CD4-positive, alpha-beta T cell treated with Interleukin-6 for 4 hours (primary cell): ENCODE measurements at regions not wholly inside any gene's neighbourhood (a gene's known extent, or its start where the extent isn't known, plus 50 kb on each side); places are given as distances from the start of the nearest gene placed in this dataset.

Experiments used
- DNase-seq: peaks from one replicate; pipeline ENCODE4 v3.0.0-alpha.2; 2020; ENCODE audit warnings: mixed read lengths

DNA sequence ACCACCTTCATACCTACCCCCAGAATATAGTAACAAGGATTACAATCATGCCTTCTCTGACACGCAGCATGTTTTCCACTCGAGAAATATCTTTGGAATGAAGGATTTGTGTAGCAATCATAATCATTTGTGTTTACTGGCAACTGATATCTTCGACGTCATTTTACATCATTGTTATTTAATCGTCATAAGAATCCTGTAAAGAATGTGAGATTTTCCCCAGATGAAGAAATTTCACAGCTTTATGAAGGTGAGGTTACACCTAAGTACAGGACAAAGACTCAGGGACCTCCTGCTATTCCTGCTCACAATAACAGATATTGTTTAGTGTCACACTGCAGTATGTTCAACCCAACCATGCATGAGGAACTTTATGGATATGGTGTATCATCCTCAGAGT is 198.2 kb upstream of the LDB2 start:
- DNase-seq: no peak

GRCh38 chr4:17095771-17096170 is 197.3 kb upstream of the LDB2 start:
- no peak for DNase-seq

GRCh38 chr4:17094876-17095210 is 196.4 kb upstream of the LDB2 start:
- DNase-seq: no peak

DNA sequence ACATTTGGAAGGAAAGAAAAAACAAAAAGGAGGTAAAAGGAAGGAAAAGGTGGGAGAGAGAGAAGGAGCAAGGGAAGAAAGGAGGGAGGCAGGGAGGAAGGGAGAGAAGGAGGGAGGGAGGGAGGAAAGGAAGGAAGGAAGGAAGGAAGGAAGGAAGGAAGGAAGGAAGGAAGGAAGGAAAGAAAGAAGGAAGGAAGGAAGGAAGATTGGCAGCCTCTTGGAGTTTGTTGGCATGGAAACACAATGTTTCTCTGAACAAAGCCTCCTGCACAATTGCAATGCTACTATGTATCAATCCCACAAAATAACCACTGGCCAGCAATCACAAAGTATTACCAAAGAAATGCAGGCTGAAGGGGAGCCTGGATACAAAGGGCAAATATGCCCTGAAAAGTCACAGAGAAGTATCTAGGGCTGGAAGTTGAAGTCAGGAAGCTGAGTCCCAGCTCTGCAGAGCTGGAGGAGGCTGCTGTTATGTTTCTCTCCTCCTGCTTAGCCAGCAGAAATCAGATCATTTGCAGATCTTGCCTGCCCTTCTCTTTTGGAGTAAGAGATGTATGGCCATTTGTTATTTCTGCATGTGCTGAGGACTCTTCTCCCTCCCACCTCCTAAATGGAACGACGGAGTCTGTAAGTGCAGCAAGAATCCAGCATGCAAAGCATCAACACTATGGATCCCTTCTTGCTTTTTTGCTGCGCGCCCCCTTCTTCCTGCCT is 195.9 kb upstream of the LDB2 start:
- DNase-seq: no peak

GRCh38 chr4:17093481-17093880 is 195.0 kb upstream of the LDB2 start:
- DNase-seq: no peak

- no peak for DNase-seq
These were observed 194.4 kb upstream of the LDB2 start for GRCh38 chr4:17092736-17093437.

DNA sequence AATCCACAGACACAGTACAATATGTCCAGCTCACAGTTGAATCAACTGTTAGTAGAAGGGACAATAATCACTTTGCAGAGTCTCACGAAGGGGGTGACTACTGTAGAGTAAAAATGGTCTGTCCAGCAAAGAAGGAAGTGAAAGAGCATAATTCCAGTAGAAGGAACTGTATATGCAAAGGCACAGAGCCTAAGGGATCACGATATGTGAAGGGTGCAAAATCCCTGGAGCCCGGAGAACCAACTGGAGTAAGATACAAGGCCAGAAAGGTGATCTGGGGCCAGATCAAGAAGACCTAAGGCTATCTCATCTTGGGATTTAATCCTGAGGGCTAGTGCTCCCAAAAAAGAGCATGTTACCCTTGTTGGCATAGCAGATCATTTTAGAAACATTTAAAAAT is 192.7 kb upstream of the LDB2 start:
- DNase-seq: no peak

GRCh38 chr4:17090063-17090462 is 191.6 kb upstream of the LDB2 start:
- DNase-seq: no peak

DNA sequence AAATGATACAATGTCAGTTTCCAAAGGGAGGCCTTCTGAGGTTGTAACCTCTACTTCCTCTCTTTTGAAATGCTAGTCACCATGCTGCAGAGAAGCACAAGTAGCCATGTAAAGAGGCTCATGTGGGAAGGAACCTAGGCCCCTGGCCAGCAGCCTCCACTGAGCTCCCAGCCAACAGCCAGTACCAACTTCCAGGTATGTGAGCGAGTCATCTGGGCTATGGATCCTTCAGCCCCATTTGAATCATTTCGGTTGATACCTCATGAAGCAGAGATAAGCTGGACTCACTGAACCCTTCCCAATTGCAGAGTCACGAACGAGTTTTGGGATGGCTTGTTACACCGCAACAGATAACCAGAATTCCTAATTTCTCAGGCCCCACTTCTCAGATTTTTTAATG is 187.0 kb upstream of the LDB2 start:
- no peak for DNase-seq

DNA sequence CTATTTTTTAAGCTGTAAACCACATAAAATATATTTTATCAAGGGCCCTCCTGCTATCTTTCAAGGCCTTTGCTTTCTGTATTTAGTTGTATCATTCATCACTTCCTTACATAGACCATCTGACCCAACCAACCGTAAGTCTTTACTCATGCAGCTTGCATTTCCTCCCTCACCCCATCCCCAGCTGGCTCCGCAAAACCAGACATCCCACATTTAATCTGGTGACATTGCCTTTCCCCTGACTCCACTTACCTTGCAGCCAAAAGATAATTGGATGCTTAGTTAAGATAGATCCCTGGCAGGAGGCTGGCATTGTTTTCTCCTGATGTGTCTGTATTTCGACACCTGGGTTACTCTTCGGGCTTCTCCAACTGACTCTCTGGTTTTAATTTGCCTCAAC is 183.7 kb upstream of the LDB2 start:
- no peak for DNase-seq

- DNase-seq: no peak
These were observed 182.7 kb upstream of the LDB2 start for GRCh38 chr4:17081179-17081578.

GRCh38 chr4:17077105-17077504 is 178.7 kb upstream of the LDB2 start:
- DNase-seq: no peak

DNA sequence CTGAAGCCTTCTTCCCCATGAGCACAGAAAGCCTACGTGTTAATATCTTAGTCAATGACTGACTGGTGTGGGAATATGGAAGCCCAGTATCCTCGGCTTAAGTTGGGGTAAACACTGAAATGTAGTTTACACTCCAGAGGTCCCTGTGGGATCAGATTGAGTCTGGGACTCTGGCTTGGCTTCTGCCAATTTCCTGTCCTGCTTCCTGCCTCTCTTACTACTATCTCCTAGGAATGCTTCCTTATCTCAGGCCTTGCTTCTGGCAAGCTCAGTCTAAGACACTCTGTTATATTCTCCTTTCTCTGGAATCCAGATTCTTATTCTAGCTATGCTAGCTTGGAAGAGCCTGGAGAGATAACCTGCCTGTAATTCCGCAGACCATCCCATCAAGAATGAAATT is 174.0 kb upstream of the LDB2 start:
- DNase-seq: no peak

GRCh38 chr4:17068891-17069290 is 170.4 kb upstream of the LDB2 start:
- no peak for DNase-seq

- no peak for DNase-seq
These were observed 169.9 kb upstream of the LDB2 start for GRCh38 chr4:17068392-17068791.

DNA sequence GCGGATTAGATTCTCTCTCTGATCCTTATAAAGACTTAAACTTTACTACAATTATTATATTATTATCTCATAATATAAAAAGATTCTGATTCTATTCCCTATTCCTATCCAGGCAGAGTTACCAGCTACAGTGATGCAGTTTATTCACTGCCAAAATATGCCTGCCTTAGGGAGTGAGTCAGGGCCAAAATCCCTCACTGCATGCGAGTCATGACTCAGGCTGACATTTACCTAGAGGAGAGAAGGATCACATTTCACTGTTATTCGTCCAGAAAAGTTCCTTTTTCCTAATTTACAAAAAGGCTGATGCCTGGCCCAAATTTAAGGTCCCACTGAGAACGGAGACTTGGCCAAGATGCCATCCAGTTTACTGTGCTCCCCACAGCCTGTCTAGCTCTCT is 168.5 kb upstream of the LDB2 start:
- no peak for DNase-seq

- no peak for DNase-seq
These were observed 167.8 kb upstream of the LDB2 start for GRCh38 chr4:17066236-17066635.

DNA sequence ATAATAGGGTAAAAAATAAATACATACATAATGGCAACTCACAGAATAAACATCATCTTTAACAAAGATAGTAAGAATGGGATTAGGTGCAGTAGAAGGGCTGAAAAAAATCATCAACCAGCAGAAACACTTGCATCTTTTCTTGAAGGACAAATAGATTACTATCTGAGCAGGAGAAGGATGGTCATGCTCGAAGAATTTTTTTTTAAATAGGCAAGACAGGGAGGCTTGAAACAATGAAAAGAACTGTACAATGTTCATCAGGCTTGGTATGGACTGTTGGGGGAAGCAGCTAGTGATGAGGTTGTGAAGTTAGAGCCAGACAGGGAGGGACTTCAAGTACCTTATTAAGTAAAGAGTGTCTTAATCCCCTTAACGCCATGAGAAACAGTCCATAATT is 167.4 kb upstream of the LDB2 start:
- DNase-seq: no peak

GRCh38 chr4:17064959-17065358 is 166.5 kb upstream of the LDB2 start:
- no peak for DNase-seq

DNA sequence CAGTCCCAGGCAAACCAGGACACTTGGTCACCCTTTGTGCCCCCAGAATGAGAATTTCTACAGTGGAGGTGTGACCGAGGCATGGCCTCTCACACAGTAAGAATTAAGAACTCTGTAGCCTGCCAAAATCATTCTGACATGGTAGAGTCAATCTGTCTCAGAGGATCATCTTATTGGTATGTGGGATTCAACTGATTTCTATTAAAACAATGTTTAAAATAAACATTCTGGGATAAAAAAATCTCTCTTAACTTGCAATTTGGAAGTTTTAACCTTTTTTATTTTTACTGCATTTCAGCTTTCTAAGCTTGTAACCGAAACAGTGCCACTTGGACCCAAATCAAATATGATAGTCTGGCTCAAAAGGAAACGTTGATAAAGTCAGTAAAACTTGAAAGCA is 165.4 kb upstream of the LDB2 start:
- DNase-seq: no peak

DNA sequence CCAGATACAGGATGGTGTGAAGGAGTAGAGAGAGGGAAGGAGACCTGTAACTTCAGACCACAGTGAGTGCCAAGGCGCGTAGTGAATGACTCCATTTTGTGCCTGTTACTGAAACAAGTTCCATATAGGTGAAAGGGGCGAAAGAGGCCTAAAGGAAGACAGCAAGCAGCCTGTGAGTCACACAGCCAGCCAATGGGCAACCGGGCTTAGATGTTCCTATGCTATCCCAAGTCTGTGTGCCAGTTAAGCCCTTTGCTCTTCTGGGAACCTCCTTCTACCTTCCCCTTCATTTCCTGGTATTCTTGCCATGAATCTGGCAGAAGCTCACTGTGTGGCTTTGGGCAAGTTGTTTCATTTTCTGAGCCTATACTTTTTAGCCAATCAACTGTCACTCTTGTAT is 161.8 kb upstream of the LDB2 start:
- no peak for DNase-seq

GRCh38 chr4:17058916-17059741 is 160.7 kb upstream of the LDB2 start:
- DNase-seq: no peak

- DNase-seq: no peak
These were observed 160.1 kb upstream of the LDB2 start for GRCh38 chr4:17058536-17058915.

DNA sequence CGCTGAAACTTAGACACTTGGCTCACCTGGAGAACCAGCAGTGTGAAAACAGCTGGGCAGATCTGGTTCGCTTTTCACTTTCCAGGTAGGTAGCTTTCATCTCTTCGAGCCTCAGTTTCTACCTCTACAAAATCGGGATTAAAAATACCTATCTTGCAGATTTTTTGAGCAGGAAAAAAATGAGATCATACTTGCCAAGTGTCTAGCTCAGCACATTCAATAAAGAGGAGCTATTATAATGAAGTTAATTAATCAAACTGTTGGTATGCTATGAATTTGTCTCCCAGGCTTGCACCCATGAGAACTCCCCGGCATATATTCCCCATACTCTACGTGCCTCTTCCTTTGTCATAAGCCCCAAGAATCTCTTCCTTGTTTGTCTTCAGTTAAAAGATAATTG is 158.6 kb upstream of the LDB2 start:
- no peak for DNase-seq
